ENCODE measurements at regions not wholly inside any gene's neighbourhood (a gene's known extent, or its start where the extent isn't known, plus 50 kb on each side); places are given as distances from the start of the nearest gene placed in this dataset.
A peak's percentile ranks its signal among the peaks of the same experiment; 100 is the strongest.

DNA sequence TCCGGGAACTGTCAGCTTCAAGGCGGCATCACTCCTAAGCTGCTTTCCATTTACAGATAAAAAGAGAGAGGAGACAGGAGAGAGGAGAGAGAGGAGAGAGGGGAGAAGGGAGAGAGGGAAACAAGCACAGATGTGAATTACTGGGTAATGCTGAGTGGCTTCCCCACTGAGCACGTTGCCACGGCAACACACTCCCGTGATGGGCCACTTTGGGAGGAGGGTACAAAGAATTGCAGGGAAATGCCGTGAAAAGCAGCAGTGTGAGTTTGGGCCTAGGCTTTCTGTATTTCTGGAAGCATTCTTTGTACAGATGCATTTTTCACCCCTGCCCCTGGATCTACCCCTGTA is 128.0 kb upstream of the IRF2BP2 start:
- TF ChIP-seq, protein P1, sequence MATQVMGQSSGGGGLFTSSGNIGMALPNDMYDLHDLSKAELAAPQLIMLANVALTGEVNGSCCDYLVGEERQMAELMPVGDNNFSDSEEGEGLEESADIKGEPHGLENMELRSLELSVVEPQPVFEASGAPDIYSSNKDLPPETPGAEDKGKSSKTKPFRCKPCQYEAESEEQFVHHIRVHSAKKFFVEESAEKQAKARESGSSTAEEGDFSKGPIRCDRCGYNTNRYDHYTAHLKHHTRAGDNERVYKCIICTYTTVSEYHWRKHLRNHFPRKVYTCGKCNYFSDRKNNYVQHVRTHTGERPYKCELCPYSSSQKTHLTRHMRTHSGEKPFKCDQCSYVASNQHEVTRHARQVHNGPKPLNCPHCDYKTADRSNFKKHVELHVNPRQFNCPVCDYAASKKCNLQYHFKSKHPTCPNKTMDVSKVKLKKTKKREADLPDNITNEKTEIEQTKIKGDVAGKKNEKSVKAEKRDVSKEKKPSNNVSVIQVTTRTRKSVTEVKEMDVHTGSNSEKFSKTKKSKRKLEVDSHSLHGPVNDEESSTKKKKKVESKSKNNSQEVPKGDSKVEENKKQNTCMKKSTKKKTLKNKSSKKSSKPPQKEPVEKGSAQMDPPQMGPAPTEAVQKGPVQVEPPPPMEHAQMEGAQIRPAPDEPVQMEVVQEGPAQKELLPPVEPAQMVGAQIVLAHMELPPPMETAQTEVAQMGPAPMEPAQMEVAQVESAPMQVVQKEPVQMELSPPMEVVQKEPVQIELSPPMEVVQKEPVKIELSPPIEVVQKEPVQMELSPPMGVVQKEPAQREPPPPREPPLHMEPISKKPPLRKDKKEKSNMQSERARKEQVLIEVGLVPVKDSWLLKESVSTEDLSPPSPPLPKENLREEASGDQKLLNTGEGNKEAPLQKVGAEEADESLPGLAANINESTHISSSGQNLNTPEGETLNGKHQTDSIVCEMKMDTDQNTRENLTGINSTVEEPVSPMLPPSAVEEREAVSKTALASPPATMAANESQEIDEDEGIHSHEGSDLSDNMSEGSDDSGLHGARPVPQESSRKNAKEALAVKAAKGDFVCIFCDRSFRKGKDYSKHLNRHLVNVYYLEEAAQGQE (IDR thresholded peaks at IDR 0.05; ENCODE audit: borderline replicate concordance), result peak; percentile 98
- TF ChIP-seq, protein P2, sequence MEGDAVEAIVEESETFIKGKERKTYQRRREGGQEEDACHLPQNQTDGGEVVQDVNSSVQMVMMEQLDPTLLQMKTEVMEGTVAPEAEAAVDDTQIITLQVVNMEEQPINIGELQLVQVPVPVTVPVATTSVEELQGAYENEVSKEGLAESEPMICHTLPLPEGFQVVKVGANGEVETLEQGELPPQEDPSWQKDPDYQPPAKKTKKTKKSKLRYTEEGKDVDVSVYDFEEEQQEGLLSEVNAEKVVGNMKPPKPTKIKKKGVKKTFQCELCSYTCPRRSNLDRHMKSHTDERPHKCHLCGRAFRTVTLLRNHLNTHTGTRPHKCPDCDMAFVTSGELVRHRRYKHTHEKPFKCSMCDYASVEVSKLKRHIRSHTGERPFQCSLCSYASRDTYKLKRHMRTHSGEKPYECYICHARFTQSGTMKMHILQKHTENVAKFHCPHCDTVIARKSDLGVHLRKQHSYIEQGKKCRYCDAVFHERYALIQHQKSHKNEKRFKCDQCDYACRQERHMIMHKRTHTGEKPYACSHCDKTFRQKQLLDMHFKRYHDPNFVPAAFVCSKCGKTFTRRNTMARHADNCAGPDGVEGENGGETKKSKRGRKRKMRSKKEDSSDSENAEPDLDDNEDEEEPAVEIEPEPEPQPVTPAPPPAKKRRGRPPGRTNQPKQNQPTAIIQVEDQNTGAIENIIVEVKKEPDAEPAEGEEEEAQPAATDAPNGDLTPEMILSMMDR (IDR thresholded peaks at IDR 0.05; ENCODE audit: poor library complexity, severe bottlenecking), result no peak
- peak; percentile 67 for TF ChIP-seq RAD21 (conservative IDR thresholded peaks at IDR 0.05)

Data from neural cell (in vitro differentiated cells).